Adipocyte (in vitro differentiated cells): ENCODE measurements at regions not wholly inside any gene's neighbourhood (a gene's known extent, or its start where the extent isn't known, plus 50 kb on each side); places are given as distances from the start of the nearest gene placed in this dataset.

Experiments
- DNase-seq: peaks from one replicate; pipeline ENCODE4 v3.0.0-alpha.2; 2015; ENCODE audit warnings: low read depth
- H3K27me3 ChIP-seq: replicated peaks from 2 replicates; pipeline ENCODE4 v1.7.0; 2013; ENCODE audit warnings: mild to moderate bottlenecking, low read length, moderate library complexity; ENCODE audit not compliant: control insufficient read depth, insufficient read depth
- H3K36me3 ChIP-seq: 2 replicates; pipeline ENCODE4 v1.7.0; 2013; ENCODE audit warnings: low read length, mild to moderate bottlenecking, moderate library complexity; ENCODE audit not compliant: control insufficient read depth, insufficient read depth, severe bottlenecking
- H3K4me1 ChIP-seq: 2 replicates; pipeline ENCODE4 v1.7.0; 2013; ENCODE audit warnings: mild to moderate bottlenecking, low read length, moderate library complexity; ENCODE audit not compliant: control insufficient read depth, insufficient read depth
- H3K4me3 ChIP-seq: 2 replicates; pipeline ENCODE4 v1.7.0; 2013; ENCODE audit warnings: mild to moderate bottlenecking, low read length, moderate library complexity
- H3K9ac ChIP-seq: 2 replicates; pipeline ENCODE4 v1.7.0; 2013; ENCODE audit warnings: mild to moderate bottlenecking, low read length, moderate library complexity
- H3K9me3 ChIP-seq: 2 replicates; pipeline ENCODE4 v1.7.0; 2013; ENCODE audit warnings: mild to moderate bottlenecking, low read length, moderate library complexity; ENCODE audit not compliant: control insufficient read depth

- Histone ChIP-seq H3K9me3 (peaks cover 3% of the 10 kb centered on the region), H3K4me3 (no peak overlapping the region), H3K4me1 (no peaks in the 10 kb centered on the region), H3K9ac (no peak overlapping the region), H3K36me3 (no peaks in the 10 kb centered on the region), H3K27me3 (no peaks in the 10 kb centered on the region)
- DNase-seq = no peak
Measured at GRCh38 chr12:126309278-126309677, 1244.0 kb downstream of the AACS start.

GRCh38 chr12:126312457-126312856 lies 1247.2 kb downstream of the AACS start:
- no peak for DNase-seq
- Histone ChIP-seq H3K4me3 (no peak overlapping the region), H3K27me3 (no peaks in the 10 kb centered on the region), H3K9me3 (peaks cover 3% of the 10 kb centered on the region), H3K9ac (no peak overlapping the region), H3K36me3 (no peaks in the 10 kb centered on the region), H3K4me1 (no peaks in the 10 kb centered on the region)

- Histone ChIP-seq H3K4me1 (no peaks in the 10 kb centered on the region), H3K9ac (no peak overlapping the region), H3K9me3 (no peaks in the 10 kb centered on the region), H3K4me3 (no peak overlapping the region), H3K36me3 (no peaks in the 10 kb centered on the region), H3K27me3 (no peaks in the 10 kb centered on the region)
- no peak for DNase-seq
Measured at GRCh38 chr12:126316411-126316810, 1251.2 kb downstream of the AACS start.

GRCh38 chr12:126337556-126338441 lies 1272.6 kb downstream of the AACS start:
- Histone ChIP-seq H3K4me3 (no peak overlapping the region), H3K36me3 (no peaks in the 10 kb centered on the region), H3K4me1 (no peaks in the 10 kb centered on the region), H3K9me3 (no peaks in the 10 kb centered on the region), H3K9ac (no peak overlapping the region), H3K27me3 (no peaks in the 10 kb centered on the region)
- DNase-seq = no peak

- Histone ChIP-seq H3K36me3 (no peaks in the 10 kb centered on the region), H3K9ac (no peak overlapping the region), H3K27me3 (no peaks in the 10 kb centered on the region), H3K4me1 (no peaks in the 10 kb centered on the region), H3K4me3 (no peak overlapping the region), H3K9me3 (no peaks in the 10 kb centered on the region)
- DNase-seq = no peak
Measured at GRCh38 chr12:126342866-126343265, 1277.6 kb downstream of the AACS start.

- H3K36me3 ChIP-seq = no peaks in the 10 kb centered on the region
Measured at GRCh38 chr12:126343321-126343720, 1278.1 kb downstream of the AACS start.

GRCh38 chr12:126346087-126346486 lies 1280.9 kb downstream of the AACS start:
- Histone ChIP-seq H3K4me3 (no peak overlapping the region), H3K36me3 (no peaks in the 10 kb centered on the region), H3K9me3 (peaks cover 6% of the 10 kb centered on the region), H3K9ac (no peak overlapping the region), H3K27me3 (no peaks in the 10 kb centered on the region), H3K4me1 (no peaks in the 10 kb centered on the region)
- DNase-seq = no peak

More at GRCh38 chr12:126343321-126343720, 1278.1 kb downstream of the AACS start:
- Histone ChIP-seq H3K9me3 (no peaks in the 10 kb centered on the region), H3K27me3 (no peaks in the 10 kb centered on the region), H3K4me1 (no peaks in the 10 kb centered on the region), H3K9ac (no peak overlapping the region), H3K4me3 (no peak overlapping the region)
- no peak for DNase-seq

- Histone ChIP-seq H3K27me3 (no peaks in the 10 kb centered on the region), H3K4me3 (no peak overlapping the region), H3K9me3 (peaks cover 6% of the 10 kb centered on the region), H3K36me3 (no peaks in the 10 kb centered on the region), H3K4me1 (no peaks in the 10 kb centered on the region), H3K9ac (no peak overlapping the region)
- no peak for DNase-seq
Measured at GRCh38 chr12:126347421-126347820, 1282.2 kb downstream of the AACS start.

GRCh38 chr12:126349383-126349782 lies 1284.1 kb downstream of the AACS start:
- no peaks in the 10 kb centered on the region for H3K27me3 ChIP-seq
- H3K4me3 ChIP-seq = no peak overlapping the region
- H3K9ac ChIP-seq = no peak overlapping the region
- peaks cover 6% of the 10 kb centered on the region for H3K9me3 ChIP-seq
- no peaks in the 10 kb centered on the region for H3K36me3 ChIP-seq
- DNase-seq = no peak
- H3K4me1 ChIP-seq = no peaks in the 10 kb centered on the region

- Histone ChIP-seq H3K4me1 (no peaks in the 10 kb centered on the region), H3K36me3 (no peaks in the 10 kb centered on the region), H3K9ac (no peak overlapping the region), H3K27me3 (no peaks in the 10 kb centered on the region), H3K4me3 (no peak overlapping the region), H3K9me3 (peaks cover 10% of the 10 kb centered on the region)
- no peak for DNase-seq
Measured at GRCh38 chr12:126353604-126354003, 1288.4 kb downstream of the AACS start.

- no peak overlapping the region for H3K9ac ChIP-seq
- H3K36me3 ChIP-seq = no peaks in the 10 kb centered on the region
- no peak overlapping the region for H3K4me3 ChIP-seq
- H3K27me3 ChIP-seq = no peaks in the 10 kb centered on the region
- peaks cover 5% of the 10 kb centered on the region for H3K9me3 ChIP-seq
- H3K4me1 ChIP-seq = no peaks in the 10 kb centered on the region
- no peak for DNase-seq
Measured at GRCh38 chr12:126354633-126355032, 1289.4 kb downstream of the AACS start.

- DNase-seq = no peak
- H3K9me3 ChIP-seq = peaks cover 5% of the 10 kb centered on the region
- H3K36me3 ChIP-seq = no peaks in the 10 kb centered on the region
- H3K4me1 ChIP-seq = no peaks in the 10 kb centered on the region
- no peak overlapping the region for H3K4me3 ChIP-seq
- H3K9ac ChIP-seq = no peak overlapping the region
- no peaks in the 10 kb centered on the region for H3K27me3 ChIP-seq
Measured at GRCh38 chr12:126355346-126355745, 1290.1 kb downstream of the AACS start.
